WTC11 (cell line): ENCODE measurements at regions not wholly inside any gene's neighbourhood (a gene's known extent, or its start where the extent isn't known, plus 50 kb on each side); places are given as distances from the start of the nearest gene placed in this dataset.

Source experiments
- ATAC-seq: fragments of 200-7000 bp; cut with Tn5 transposase; 2 replicates; pipeline ENCODE4 v1.10.0; 2021; ENCODE audit warnings: mild to moderate bottlenecking, moderate library complexity
- CTCF ChIA-PET: fragments of 300-600 bp; sonication (Branson Sonifier 250); formaldehyde crosslinking; loops from one replicate; lab custom pipeline; 2021; ENCODE audit warnings: antibody characterized with exemption; lab: Charles Lee
- POLR2A ChIA-PET: fragments of 350-600 bp; sonication (Branson Sonifier 250); formaldehyde crosslinking; loops from one replicate; lab custom pipeline; 2021; ENCODE audit warnings: antibody characterized with exemption; lab: Charles Lee
- DNase-seq: peaks from one replicate; pipeline ENCODE4 v3.0.0; 2021; ENCODE audit warnings: low spot score
- H3K27ac Mint-ChIP-seq: 2 replicates; pipeline ENCODE4 v1.8.0; 2021; ENCODE audit warnings: mixed read lengths
- H3K27me3 Mint-ChIP-seq: 2 replicates; pipeline ENCODE4 v1.8.0; 2021; ENCODE audit warnings: low read depth, mild to moderate bottlenecking, moderate library complexity, mixed read lengths
- H3K36me3 Mint-ChIP-seq: 2 replicates; pipeline ENCODE4 v1.8.0; 2021; ENCODE audit warnings: mixed read lengths
- H3K4me1 Mint-ChIP-seq: 2 replicates; pipeline ENCODE4 v1.8.0; 2022; ENCODE audit warnings: mixed read lengths
- H3K4me3 Mint-ChIP-seq: 2 replicates; pipeline ENCODE4 v1.8.0; 2021; ENCODE audit warnings: mild to moderate bottlenecking, moderate library complexity, mixed read lengths
- H3K9me3 Mint-ChIP-seq: 2 replicates; pipeline ENCODE4 v1.8.0; 2021; ENCODE audit warnings: mixed read lengths
- AFF4 ChIP-seq: sonication (generic); formaldehyde crosslinking; IDR thresholded peaks from 2 replicates; pipeline ENCODE4 v1.8.1; 2023; ENCODE audit warnings: mild to moderate bottlenecking, missing genetic modification reagents, borderline replicate concordance
- AR ChIP-seq: fragments of 250-450 bp; sonication (Bioruptor Pico); IDR thresholded peaks from 2 replicates; pipeline ENCODE4 v1.9.0; 2021; ENCODE audit warnings: mild to moderate bottlenecking
- CBFB ChIP-seq: sonication (generic); formaldehyde crosslinking; IDR thresholded peaks from 2 replicates; pipeline ENCODE4 v1.8.1; 2022; ENCODE audit warnings: mild to moderate bottlenecking, low read depth, missing genetic modification reagents
- ERG ChIP-seq: fragments of 250-450 bp; sonication (Bioruptor Pico); IDR thresholded peaks from 2 replicates; pipeline ENCODE4 v1.8.0; 2021; ENCODE audit warnings: mild to moderate bottlenecking
- JAZF1 ChIP-seq: fragments of 250-450 bp; sonication (Bioruptor Pico); IDR thresholded peaks from 2 replicates; pipeline ENCODE4 v1.9.0; 2021; ENCODE audit warnings: moderate library complexity, mild to moderate bottlenecking, inconsistent platforms
- PRDM15 ChIP-seq: sonication (generic); formaldehyde crosslinking; IDR thresholded peaks from 2 replicates; pipeline ENCODE4 v1.8.0; 2022; ENCODE audit warnings: missing genetic modification reagents
- PREB ChIP-seq: sonication (generic); formaldehyde crosslinking; IDR thresholded peaks from 2 replicates; pipeline ENCODE4 v1.8.1; 2022; ENCODE audit warnings: mild to moderate bottlenecking, missing genetic modification reagents, moderate library complexity, borderline replicate concordance
- PRRX2 ChIP-seq: fragments of 250-450 bp; sonication (Bioruptor Pico); IDR thresholded peaks from 2 replicates; pipeline ENCODE4 v1.8.0; 2021; ENCODE audit warnings: mild to moderate bottlenecking
- SOX15 ChIP-seq: fragments of 250-450 bp; sonication (Bioruptor Pico); IDR thresholded peaks from 2 replicates; pipeline ENCODE4 v1.9.0; 2021; ENCODE audit warnings: mild to moderate bottlenecking
- STAT6 ChIP-seq: sonication (generic); formaldehyde crosslinking; conservative IDR thresholded peaks from 2 replicates; pipeline ENCODE4 v1.8.1; 2023; ENCODE audit warnings: mild to moderate bottlenecking, low read depth, missing genetic modification reagents, moderate library complexity
- ZNF263 ChIP-seq: sonication (generic); formaldehyde crosslinking; IDR thresholded peaks from 2 replicates; pipeline ENCODE4 v1.8.1; 2022; ENCODE audit warnings: low read depth, mild to moderate bottlenecking, moderate library complexity, missing genetic modification reagents
- ZNF512 ChIP-seq: sonication (generic); formaldehyde crosslinking; IDR thresholded peaks from 2 replicates; pipeline ENCODE4 v1.8.1; 2022; ENCODE audit warnings: missing genetic modification reagents, borderline replicate concordance
- ZNF671 ChIP-seq: fragments of 250-450 bp; sonication (Bioruptor Pico); IDR thresholded peaks from 2 replicates; pipeline ENCODE4 v1.8.0; 2021; ENCODE audit warnings: mild to moderate bottlenecking

- ATAC-seq (no peak), DNase-seq (no peak)
- no peaks in the 10 kb centered on the region for H3K9me3 Mint-ChIP-seq
- CTCF ChIA-PET: interaction anchor here (0.9 to 5.8 kb wide), 7 partner anchors 8 to 365 kb away, joined by 3 to 44 read pairs (median 7); no protein-coding TSS in a partner anchor
- no peak overlapping the region for H3K4me3 Mint-ChIP-seq
- no peak overlapping the region for H3K27ac Mint-ChIP-seq
- H3K36me3 Mint-ChIP-seq: no peaks in the 10 kb centered on the region
- POLR2A ChIA-PET: no interaction called here
- TF ChIP-seq STAT6 (CRISPR knock-in tag) (no peak), ZNF263 (CRISPR knock-in tag) (peak; percentile 87), ZNF671 (no peak)
- H3K4me1 Mint-ChIP-seq: peaks cover 32% of the 10 kb centered on the region
- no peaks in the 10 kb centered on the region for H3K27me3 Mint-ChIP-seq
Observed at GRCh38 chr10:78292250-78292981, 258.8 kb downstream of the RPS24 start.

GRCh38 chr10:78292982-78293865 is 259.6 kb downstream of the RPS24 start:
- H3K27ac Mint-ChIP-seq: peak overlapping the region; percentile 36; the same call in 1 of the 2 replicates
- DNase-seq (peak; percentile 39), ATAC-seq (peak; percentile 86)
- H3K36me3 Mint-ChIP-seq: no peaks in the 10 kb centered on the region
- H3K9me3 Mint-ChIP-seq: no peaks in the 10 kb centered on the region
- ChIA-PET POLR2A (interaction anchor here (0.6 kb wide), 2 partner anchors 9 to 82 kb away, joined by 3 read pairs; no protein-coding TSS in a partner anchor), CTCF (interaction anchor here (0.6 to 5.8 kb wide), 9 partner anchors 9 to 909 kb away, joined by 3 to 44 read pairs (median 6); no protein-coding TSS in a partner anchor)
- no peaks in the 10 kb centered on the region for H3K27me3 Mint-ChIP-seq
- H3K4me3 Mint-ChIP-seq: 0 out of 2 replicates have a peak overlapping the region, but pooled peaks have one; percentile 36
- peaks cover 32% of the 10 kb centered on the region for H3K4me1 Mint-ChIP-seq
- TF ChIP-seq ZNF263 (CRISPR knock-in tag) (no peak), CBFB (CRISPR knock-in tag) (no peak), PRRX2 (no peak), AFF4 (no peak), JAZF1 (no peak), ERG (CRISPR knock-in tag) (no peak), AR (no peak), PRDM15 (CRISPR knock-in tag) (no peak), PREB (CRISPR knock-in tag) (no peak), SOX15 (CRISPR knock-in tag) (no peak), ZNF512 (CRISPR knock-in tag) (no peak)
